T-helper 9 cell (primary cell): ENCODE measurements at regions not wholly inside any gene's neighbourhood (a gene's known extent, or its start where the extent isn't known, plus 50 kb on each side); places are given as distances from the start of the nearest gene placed in this dataset.

Experiments used
- DNase-seq: peaks from one replicate; pipeline ENCODE4 v3.0.0-alpha.2; 2020

DNA sequence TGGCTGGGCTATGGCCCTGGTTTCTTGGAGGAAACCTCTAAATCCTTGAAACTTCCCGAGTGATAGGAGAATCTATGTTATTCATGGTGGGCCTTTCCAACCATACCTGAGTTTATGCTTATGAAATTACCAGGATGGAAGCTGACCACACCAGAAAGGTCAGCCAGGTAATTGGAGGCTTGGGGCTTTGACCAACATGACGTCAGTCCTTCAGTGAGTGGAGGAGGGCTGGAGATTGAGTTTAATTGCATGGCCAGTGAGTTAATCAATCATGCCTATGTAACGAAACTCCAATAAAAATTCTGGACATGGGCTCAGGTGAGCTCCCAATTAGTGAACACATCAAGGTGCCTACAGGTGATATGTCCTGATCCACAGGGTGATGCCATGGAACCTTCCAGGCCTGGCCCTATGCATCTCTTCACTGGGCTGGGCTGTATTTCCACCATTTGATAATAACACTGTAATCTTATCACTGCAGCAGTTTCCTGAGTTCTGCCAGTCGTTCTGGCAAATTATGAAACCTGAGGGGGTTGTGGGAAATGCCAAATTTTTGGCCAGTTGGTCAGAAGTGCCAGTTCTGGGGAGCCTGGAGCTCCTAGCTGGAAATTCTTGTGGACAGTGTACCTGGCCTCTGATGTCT lies 106.5 kb downstream of the CDH26 start:
- no peak for DNase-seq

DNA sequence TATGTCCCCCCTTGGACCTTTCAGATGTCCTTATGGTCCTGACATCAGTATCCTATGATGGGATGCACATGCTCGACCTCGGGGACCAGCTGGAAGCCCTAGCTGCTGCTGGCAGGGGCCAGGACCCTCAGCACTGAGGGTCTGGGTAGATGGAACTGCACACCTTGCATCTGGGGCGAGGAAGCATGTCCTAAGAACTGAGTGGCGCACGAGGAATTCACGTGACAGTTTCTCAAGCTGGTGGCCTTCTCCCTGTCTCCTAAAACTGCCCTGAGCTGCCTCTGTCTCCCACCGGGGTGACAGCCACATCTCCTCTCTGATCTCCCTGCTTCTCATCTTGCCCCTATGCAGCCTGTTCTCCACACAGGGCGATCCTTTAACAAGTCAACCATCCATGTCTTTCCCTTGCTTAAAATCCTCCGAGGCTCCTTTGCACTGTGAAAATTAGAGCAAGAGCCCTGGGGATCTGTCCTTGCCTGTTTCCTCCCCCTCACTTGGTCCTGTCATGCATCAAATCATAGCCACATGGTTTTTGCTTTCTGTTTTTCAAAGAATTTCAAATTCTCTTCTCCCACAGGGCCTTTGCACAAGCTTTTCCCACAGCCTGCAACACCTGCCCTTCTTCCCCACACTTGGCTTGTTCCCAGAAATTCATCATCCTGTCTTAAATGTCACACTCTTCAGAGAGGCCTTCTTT lies 107.7 kb downstream of the CDH26 start:
- DNase-seq, result no peak

DNA sequence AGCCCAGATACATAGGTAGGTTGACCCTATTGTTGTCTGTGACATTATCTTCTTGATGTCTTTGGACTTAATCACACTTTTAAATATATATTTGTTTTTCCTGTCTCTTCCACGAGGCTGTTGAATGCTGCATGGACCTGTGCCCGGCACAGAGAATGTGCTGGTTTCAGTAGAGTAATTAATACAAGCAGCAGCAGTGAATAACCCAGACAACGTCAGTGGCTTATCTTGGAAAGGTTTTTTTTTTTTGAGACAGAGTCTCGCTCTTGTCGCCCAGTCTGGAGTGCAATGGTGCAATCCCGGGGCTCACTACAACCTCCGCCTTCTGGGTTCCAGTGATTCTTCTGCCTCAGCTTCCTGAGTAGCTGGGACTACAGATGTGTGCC lies 108.2 kb downstream of the CDH26 start:
- DNase-seq, result no peak

DNA sequence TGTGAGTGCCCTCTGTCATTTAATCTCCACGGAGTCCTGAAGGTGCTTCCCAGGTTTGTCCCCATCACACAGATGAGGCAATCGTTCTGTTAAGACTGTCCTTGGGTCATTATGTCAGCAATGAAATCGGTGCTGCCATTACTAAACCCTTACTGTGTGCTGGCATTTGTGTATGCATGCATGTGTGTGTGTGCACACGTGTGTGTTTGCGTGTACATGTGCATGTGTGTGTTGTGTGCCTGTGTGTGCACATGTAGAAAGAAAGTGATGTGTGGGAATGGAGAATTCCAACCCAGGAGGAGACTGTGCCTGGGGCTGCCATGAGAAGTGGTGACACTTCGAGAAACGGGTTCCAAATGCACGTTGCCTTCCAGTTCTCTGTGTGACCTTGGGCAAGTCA lies 110.3 kb downstream of the CDH26 start:
- DNase-seq, result no peak

DNA sequence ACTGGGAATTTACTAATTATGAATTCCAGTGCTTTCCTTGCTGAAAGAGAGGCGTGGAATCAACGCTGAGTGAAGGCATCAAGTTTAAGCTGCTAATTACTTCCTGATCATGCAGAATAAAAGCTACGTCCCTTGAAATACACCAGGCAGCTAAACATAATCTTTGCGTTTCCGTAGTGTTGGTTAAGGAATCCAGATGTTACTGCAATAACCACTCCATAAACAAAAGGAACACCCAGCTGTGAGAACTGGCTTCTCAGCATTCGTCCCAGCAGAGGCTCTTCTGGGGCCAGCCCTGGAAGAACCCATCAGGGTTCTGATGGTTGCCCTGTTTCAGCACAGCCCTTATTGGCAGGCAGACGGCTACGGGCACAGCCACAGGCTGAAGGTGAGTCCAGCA lies 111.4 kb downstream of the CDH26 start:
- no peak for DNase-seq

DNA sequence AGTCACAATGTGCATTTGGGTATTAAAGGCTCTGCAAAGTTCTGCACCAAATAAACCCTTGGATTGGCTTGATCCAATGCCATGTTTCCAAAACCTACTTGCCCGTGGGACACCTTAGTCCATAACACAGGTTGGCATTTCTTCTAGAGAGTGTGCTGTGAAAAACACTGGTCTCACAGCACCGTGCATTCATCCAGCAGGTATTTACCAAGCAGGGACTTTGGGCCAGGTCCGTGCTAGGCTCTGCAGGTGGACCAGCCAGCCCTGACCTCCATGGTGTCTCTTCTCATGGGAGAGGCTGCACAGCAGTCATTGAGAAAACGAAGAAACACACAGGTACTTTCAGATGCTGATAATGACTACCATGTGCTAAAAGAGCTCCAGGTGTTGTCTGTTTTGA lies 112.6 kb downstream of the CDH26 start:
- DNase-seq, result no peak

DNA sequence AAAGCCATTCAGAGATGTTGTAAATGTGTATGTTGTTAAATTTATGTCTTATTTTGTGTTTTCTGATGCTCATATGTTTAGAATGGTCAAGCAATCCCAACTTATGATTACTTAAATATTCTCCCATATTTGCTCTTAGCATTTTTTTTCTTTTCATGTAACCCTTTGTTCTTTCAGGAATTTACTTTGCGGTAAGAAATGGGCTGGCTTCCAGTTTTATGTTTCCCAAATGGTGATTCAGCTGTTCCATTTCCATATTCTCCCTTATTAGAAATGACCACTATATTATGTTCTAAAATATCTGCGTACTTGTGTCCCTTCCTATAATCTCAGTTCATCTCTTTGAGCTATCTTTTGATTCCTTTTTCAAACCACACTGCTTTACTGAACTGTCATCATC lies 113.7 kb downstream of the CDH26 start:
- DNase-seq, result no peak

DNA sequence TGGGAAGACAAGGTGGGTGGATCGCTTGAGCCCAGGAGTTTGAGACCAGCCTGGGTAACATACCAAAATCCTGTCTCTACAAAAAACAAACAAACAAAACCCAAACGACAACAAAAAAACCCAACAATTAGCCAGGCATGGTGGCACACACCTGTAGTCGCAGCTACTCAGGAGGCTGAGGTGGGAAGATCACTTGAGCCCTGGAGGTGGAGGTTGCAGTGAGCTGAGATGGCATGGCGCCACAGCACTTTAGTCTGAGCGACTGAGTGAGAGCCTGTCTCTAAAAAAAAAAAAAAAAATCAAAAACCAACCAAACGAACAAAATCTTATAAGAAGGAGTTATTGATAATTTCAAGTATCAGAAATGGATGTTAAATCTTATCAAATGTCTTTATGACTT lies 114.9 kb downstream of the CDH26 start:
- DNase-seq, result no peak

DNA sequence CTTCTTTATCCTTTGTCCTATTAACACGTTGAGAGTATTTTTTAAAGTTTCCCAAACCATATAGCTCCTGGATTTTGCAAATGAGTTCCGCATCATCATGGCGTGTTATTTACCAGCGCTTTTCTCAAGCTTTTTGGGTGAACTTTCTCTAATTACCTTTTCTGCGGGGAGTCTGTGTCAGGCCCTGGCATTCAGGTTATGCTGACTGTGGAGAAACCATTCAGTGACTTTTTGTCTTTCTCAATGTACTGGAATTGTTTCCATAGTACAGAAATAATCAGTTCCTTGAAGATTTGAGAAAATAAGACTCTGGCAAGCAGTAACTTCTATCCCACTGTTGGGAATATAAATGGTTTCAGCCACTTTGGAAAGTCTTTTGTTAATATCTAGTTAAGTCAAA lies 115.3 kb downstream of the CDH26 start:
- no peak for DNase-seq

DNA sequence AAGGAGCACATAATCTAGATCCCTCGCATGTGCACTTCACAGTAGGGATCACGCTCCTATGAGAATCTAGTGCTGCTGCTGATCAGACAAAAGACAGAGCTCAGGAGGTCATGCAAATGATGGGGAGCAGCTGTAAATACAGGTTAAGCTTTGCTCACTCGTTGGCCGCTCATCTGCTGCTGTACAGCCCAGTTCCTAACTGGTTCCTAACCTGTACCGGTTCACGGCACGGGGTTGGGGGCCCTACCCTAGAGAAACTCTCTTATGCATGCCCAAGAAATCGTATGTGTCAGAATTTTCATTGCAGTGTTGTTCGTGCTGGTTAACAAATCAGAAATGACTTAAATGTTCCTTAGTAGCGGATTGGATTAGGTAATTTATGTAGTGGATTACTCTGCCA lies 116.1 kb downstream of the CDH26 start:
- no peak for DNase-seq

DNA sequence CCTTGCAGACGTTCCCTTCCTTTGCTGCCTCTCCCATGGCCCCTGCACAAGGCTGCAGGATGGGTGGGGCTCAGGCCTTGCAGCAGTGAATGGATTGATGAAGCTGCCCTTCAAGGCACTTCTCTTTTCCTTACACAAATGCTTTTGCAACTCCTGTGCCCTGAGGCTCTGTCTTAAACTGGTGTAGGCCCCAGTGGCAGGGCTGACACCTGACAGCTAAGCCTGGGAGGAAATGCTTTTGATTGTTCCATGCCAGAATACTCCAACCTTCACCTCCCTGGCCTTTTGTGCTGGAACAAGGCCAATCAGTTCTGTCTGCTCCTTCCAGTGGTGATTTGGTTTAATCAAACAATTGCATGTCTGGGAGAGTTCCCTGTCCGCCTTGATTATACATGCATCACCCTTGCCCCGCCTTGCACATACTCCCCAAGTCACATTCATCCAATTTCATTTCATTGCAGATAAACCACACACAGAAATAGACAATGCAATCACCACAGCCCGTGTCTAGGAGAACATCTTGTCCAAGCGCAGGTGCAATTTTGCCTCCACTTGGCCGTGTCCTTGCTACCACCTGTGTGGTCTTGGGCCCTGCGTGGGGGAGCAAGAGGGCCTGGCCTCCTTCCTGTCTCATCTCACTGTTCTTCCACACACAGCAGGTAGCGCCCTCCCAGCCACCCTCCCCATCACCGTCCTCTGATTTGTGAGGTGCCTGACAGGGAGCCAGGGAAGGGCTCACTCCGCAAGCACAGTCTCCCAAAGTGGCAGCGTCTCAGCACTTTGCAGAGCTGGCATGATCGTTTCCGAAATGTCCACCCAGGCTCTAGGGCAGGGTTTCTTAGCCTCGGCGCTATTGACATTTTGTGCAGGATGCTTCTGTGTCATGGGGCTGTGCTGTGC lies 120.4 kb downstream of the CDH26 start:
- no peak for DNase-seq

DNA sequence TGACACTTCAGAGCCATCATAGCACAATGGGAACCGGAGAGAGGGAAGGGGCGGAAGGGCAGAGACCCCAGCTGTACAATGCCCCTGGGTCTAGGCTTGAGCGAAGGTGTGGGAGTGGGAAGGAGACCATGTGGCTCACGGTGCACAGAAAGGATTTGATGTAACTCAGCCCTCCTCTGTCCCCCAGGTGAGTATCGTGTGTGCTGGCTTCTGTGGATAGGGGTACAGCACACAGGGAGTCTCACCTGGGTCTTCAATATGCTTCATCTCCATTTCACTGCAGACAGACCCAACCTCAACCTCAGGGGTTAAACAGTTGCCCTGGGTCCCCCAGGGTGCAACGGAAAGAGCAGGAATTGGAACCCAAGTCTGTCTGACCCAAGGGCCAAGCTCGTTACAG lies 122.2 kb downstream of the CDH26 start:
- no peak for DNase-seq

DNA sequence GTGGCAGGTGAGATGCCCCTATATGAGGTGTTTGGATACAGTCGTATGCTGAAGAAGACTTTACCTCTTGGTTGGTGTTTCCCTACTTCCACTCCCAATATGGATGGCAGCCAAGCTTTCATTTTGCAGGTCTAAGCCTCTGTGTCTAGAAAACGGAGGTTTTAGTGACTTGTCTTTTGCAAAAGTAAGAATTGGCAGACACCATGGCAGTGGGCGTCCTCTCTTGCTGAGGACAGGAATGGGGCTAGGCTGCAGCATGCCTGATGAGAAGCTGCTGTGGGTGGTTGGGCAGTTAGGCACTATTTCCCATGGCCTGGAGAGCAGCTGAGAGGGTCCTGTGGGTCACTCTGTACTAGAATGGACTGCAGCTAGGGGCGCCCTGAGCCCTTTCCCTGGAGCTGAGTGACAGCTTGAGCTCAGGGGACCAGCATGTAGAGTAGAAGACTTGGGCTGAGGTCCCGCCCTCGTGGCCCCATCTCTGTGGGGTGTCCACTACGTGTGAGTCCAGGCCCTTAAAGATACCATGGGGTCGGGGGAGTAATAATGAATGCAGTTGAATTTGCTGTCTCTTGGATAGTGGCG lies 127.4 kb downstream of the CDH26 start:
- DNase-seq, result no peak

DNA sequence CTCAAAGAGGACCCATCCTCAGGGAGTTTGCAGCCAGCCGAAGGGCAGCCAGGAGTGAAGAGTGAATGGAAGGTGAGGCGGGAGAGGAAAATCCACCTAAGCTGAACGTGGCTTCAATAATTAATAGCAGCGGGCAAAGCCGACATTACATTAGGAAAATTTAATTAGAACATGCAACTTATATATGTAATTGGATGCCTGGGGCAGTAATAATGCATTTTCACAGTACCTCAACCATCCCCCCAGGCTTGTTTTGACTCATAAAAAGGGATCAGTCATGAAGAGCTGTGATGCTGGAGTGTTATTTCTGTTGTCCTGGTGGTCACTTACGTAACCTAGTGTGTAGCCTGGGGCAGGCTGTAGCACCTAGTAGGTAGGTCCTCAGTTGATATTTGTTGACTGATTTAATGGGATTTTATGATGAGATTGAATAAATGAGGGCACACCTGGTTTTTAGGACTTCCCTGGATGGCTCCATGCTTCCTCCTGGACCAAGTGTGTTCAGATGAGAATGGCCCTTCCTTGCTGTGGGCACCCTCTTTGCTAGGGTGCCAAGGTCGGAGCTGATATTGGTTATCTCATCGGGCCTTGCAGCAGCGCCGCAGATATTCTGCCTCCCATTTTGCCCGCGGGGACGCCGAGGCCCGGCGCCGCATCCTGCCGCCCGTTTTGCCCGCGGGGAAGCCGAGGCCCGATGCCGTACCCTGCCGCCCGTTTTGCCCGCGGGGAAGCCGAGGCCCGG lies 128.8 kb downstream of the CDH26 start:
- DNase-seq, result no peak

DNA sequence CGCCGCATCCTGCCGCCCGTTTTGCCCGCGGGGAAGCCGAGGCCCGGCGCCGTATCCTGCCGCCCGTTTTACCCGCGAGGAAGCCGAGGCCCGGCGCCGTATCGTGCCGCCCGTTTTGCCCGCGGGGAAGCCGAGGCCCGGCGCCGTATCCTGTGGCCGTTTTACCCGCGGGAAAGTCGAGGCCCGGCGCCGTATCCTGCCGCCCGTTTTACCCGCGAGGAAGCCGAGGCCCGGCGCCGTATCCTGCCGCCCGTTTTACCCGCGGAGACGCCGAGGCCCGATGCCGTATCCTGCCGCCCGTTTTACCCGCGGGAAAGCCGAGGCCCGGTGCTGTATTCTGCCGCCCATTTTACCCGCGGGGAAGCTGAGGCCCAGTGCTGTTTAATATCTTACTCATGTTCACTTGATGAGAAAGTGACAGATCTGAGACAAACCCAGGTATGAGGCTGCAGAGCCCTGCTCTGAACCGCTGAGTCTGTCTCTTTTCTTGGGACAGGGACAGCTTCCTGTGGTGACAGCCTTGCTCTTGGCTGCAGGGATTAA lies 129.4 kb downstream of the CDH26 start:
- DNase-seq, result no peak

DNA sequence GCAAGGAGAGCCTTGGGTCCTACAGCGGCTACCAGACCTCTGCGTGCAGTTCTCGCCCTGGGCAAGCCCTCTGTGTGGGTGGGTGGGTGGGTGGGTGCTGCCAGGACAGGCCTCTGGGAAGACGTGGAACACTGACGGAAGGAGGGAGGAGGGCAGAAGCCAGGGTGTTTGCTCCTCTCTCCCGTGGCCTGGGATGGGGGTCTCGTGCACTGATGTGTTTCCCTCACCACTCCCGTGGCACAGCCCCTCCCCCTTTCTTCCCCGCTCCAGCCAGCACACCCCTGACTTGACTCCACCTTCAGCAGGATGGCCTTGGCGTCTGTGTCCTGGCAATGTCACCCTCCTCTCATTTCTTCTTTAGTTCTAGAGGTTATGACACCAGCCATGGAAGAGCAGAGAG lies 130.0 kb downstream of the CDH26 start:
- no peak for DNase-seq

DNA sequence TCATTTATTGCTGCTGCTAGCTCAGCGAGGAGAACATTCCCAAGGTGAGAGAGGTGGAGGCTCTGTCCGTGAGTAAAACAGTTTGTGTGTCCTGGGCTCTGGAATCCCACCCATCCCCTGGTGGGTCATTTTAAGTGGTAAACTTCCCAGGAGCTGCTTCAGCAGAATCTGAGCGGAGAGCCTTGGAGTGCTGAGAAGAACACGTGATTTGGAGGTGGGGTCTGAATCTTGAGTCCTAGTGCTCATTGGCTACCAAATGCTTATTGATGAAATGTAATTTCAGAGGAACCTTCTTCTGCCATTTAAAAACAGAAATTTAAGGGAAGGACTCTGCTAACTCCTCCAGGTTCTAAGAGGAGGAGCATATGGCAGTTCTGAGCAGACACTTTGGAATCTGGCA lies 132.4 kb downstream of the CDH26 start:
- no peak for DNase-seq

DNA sequence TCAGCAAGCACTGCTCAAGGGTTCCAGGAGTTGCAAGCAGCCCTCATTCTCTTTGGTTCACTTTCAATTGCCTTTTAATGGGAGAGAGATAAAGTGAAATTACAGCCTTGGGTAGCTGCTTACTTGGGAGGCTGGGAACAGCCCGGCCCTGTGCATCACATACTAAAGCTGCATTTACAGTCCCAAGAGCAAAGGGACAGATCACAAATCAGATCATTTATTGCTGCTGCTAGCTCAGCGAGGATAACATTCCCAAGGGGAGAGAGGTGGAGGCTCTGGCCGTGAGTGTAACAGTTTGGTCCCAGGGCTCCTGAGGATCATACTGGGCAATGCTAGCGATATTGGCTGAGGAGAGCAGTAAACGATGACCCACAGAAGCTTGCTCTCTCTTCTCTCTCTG lies 133.1 kb downstream of the CDH26 start:
- DNase-seq, result no peak

DNA sequence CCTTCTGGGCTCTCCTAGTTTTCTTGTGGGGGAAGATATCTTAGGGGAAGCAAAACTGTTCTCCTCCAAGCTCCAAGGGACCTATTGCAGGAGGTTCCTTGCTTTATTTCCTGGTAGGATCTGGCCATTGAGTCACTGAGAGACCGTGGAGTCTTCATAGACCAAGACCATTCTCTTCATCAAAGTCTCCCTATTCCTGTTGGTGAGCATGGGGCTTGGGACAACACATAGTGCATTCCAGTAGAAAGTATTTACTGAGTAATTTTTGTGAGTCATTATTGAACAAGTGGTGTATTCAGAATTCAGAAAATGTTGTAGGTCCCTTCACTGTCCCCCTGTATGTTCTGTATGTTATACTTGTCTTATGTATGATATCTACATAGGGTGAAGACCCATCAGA lies 133.6 kb downstream of the CDH26 start:
- no peak for DNase-seq

DNA sequence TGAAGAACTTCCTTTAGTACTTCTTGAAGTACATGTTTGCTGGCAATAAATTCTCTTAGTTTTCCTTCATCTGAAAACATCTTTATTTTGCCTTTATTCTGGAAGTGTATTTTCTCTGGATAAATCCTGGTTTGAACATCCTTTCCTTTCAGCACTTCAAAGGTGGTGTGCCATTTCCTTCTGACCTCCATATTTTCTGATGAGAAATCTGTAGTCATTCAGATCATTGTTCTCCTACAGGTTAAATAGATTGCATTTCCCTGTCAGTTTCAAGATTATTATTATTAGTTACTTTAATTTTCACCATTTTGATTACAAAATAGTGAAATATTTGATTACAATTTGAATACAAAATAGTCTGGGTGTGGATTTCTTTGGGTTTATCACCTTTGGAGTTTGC lies 134.5 kb downstream of the CDH26 start:
- no peak for DNase-seq

DNA sequence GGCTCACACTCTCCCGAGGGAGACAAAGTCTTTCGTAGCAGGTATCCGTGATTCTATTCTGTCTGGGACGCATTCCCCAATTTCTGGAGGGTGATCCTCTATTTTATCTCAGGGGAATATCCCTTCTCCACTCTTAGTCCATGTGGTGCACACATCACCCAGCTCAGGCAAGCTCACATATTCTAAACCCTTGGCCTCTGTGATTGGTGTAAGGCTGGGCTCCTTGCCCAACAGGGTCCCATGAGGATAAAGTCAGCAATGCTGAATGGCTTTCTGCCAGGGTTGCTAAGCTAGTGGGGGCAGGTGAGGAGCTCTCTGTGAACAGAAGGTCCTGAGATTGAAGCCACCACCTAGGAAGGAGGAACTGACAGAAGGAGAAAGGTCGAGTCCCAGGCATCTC lies 137.2 kb downstream of the CDH26 start:
- DNase-seq, result no peak

DNA sequence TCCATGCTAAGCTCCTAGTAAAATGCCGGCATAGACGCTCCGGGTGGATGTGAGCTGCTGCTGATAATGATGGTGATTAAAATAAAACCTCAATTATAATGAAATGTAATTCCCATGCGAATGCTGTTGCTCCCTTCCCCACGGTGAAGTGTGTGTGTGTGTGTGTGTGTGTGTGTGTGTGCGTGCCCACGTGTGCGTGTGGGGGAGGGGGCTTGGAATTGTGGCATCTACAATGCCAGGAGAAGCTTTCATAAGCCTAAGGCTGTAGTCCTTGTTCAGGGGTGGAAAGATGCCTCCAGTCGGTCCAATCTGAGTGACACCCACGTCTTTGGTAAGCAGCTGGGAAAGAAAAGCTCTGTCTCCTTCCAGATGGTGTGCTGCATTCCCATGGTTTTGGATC lies 137.9 kb downstream of the CDH26 start:
- no peak for DNase-seq

DNA sequence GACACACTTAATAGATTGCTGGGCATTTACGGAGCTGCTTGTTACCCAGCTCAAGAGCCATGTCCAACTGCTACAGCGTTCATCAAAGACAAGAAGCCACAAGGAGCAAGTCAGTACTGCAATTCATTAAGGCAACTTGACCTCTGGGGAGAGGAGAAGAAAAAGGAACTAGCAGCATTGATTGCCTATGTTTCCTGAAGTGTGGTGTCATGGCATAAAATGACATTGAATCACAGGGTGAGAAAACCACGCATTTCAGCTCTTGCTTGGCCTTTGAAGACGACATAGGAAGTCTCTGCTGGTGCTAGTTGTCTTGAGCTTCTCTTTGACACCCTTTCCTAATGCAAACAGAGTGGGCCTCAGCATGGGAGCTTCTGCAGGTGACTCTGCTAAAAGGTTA lies 139.1 kb downstream of the CDH26 start:
- DNase-seq, result no peak
